HS-27A (cell line): ENCODE measurements at regions not wholly inside any gene's neighbourhood (a gene's known extent, or its start where the extent isn't known, plus 50 kb on each side); places are given as distances from the start of the nearest gene placed in this dataset.

ENCODE experiments used
- DNase-seq: peaks from one replicate; pipeline ENCODE4 v3.0.0-alpha.2; 2012; ENCODE audit warnings: low read depth, missing footprints

DNA sequence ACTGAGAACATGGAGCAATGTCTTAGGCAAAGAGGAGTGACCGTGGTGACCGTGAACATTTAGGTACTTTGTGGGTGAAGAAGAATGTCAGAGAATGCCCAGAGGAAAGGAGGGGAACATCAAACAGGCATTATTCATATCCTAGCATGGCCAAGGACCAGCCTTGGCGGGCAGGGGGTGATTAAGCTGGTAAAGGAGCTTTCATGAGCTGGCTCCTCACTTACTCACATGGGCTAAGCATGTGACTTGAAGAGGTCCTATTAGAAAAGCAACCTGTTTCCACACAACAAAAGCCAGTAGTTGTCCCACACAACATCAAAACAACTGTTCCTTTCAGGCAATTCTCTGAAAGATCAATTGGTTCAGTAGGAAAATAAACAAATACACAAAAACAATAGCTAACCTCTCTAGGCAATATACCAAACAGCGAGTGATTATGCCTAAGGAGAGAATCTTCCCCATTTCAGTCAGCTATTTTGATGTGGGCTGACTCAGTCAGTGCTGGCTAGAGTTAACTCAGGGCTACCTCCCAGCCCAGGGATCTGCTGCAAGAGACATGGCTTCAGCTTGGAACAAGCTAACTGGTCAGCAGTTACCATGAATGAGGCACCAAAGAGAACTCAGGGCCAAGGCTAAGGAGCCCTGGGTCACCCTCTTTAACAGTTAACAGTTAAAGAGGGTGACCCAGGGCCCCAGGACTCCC, 283.5 kb downstream of the ARHGAP12 start:
- no peak for DNase-seq

DNA sequence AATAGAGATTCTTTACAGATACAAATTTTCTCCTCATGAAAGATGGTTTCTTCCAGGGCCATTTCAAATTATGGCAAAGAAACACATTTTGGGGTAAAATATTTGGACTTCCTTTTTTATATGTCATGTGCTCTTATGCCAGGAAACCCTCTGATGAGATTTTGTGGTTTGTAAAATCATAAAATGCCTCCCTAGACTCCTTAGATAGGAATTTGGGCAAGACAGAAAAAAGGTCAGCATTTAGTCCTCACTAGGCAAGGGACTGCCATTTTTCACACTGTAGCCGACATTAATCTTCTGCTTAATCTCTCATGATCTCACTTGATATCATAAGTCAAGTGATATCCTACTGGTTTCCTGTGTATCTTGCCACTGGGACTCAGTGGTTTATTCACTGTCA, 286.4 kb downstream of the ARHGAP12 start:
- no peak for DNase-seq

DNA sequence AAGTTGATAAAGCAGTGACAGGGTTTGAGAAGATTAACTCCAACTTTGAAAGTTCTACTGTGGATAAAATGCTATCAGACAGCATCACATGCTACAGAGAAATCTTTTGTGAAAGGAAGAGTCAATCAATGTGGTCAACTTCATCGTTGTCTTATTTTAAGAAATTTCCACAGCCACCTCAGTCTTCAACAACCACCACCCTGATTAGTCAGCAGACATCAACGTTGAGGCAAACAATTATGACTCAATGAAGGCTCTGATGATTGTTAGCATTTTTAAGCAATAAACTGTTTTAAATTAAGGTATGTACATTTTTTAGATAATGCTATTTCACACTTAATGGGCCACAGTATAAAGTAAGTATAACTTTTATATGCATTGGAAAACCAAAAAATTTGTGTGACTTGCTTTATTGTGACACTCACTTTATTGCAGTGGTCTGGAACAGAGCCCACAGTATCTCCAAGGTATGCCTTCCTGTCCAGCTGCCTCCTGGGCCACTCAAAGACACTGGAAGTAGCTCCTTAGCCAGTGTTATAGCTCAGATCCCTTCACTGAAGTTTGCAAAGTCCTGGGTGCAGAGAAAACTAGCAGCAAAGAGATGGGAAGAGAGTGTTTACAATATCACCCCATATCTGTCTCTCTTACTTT, 293.1 kb downstream of the ARHGAP12 start:
- no peak for DNase-seq

DNA sequence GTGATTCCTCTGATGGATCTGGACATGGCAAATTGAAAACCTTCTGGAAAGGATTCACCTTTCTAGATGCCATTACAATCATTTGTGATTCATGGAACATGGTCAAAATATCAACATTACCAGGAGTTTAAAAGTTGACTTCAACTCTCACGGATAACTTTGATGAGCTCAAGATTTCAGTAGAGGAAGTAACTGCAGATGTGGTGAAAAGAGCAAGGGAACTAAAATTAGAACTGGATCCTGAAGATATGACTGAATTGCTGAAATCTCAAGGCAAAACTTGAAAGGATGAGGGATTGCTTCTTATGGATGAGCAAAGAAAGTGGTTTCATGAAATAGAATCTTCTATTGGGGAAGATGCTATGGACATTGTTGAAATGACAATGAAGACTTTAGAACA, 293.6 kb downstream of the ARHGAP12 start:
- no peak for DNase-seq

DNA sequence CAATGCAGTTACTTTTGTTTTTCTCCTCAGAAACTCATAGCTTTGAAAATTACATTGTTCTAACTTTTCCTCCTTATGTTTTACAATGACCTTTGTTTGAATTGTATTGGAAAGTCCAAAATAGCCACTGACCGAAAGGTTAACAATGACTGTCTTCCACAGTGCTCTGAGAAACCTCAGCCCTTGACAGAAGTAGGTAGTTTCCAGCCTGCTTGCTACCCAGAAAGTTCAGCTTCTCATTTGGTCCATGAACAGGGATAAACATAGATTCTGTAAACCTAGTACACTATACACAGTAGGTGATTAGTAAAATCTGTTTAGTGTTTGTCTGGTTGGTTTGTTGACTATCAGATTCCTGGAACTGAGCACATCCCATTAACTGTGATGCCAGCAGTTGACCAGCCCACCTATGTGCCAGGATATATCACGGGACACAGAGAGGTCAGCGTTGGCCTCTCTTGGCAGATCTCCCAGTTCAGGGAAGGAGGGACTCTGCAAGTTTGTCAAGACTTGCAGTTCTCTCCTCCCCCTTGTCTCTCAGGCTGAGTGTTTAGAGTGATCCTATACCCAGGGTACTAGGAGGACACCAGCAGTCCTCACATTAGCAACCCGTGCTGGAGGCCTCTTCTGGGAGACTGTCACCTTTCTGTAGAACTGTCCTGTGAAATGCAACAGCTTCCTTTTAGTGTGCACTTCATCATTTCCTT, 297.6 kb downstream of the ARHGAP12 start:
- no peak for DNase-seq

DNA sequence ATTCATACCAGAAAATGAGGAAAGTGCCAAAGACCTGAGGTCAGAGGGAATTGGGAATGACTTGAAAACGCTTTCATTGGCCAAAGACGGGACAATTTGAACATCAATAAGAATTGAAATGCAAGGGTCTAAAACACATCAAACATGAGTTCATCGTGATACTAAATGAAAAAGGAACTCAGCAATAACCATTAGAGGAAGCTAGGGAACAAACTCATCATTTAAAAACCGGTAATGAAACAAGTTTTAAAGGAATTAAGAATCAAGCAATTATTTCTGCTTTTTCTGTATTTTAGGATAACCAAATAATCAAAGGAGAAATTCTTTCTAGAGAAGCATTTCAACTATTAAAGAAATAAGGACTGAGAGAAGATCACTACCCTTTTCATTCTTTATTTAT, 303.1 kb downstream of the ARHGAP12 start:
- no peak for DNase-seq

DNA sequence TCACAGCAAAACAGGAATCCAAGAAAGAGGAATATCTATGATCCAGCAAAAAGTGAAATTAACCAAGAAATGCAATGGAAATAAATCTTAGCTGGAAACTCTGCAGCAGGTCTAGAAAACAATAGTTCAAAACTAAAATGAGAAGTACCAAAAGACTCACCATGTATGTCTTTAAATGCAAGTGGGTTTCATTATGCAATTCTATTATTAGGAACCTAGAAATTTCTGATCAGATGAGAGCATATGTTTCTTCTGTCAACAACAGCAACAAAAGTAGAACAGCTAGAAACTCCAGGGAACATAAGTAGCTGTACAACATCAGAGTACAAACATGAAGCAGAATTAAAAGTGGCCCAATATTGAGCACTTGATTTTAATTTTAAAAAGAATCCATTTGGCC, 304.0 kb downstream of the ARHGAP12 start:
- DNase-seq = no peak

DNA sequence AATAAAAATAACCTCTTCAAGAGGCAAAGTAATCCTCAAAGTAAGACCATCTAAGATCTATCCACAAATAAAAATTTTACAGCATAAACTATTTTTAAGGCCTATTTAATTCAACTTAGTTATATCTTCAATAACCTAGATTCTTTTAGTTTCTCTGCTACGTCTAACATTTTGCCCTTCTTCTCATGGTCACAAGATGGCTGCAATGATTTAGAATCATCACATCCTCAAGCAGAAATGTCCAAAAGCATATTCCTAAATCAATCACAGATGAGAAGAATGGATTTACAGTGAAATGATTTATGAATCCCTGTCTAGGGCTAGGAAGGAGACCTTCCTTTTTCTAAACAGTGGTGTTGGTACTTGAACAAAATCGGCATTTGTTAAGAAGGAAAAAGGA, 304.7 kb downstream of the ARHGAP12 start:
- no peak for DNase-seq

DNA sequence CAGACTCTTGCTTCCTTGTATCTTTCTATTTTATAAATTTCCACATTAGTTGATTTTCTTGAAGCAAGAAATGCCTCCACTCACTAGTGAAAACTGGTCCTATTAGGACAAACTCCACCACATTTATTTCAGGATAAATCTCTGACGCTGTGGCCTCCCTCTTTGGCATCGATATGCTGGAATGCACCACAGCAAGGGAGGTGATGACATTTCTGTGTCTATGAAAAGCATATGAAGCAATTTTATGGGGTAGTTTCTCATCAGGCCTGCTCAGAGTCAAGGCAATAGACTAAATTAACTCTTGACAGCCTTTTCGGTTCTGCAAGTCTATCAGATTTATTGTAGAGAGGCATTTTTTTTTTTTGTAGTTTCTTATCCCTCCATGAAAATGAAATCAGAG, 304.4 kb downstream of the ZEB1 start:
- DNase-seq = no peak

DNA sequence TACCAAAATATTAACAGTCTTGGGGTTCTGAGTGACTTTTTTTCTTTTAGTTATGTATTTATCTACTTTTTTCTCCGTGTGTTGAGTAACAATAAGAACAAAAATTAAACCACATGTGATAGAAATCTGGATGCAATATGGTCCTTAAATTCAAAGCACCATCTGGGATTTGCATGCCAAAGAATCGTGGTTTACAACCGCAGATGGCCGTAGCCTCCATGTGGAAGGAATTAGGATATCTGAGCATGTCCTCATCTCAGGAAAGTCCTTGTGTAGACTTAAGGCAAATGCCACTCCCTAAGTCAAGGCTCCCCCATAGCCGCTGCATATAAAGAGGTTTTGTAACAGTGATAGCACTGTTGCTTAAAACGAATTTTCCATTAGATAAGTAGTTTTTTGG, 304.0 kb downstream of the ZEB1 start:
- DNase-seq = no peak

DNA sequence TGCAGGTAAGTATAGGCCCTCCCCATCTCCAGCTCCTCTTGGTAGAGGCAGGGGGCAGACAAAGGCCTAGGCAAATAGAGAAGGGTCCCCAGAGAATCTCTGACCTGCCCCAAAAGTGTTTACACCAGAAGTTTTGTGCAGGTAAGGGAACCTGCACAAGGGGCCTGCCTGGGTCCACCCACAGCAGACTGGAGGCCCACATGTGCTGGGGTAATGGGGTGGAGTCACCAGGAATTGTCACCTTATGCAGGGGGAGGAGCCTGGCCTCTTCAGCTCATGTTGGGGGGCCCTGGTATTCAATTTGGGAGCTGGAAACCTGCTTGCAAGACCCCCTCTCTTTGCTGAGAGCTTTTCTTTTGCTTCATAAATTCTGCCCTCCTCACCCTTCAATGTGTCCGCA, 302.7 kb downstream of the ZEB1 start:
- DNase-seq = no peak

DNA sequence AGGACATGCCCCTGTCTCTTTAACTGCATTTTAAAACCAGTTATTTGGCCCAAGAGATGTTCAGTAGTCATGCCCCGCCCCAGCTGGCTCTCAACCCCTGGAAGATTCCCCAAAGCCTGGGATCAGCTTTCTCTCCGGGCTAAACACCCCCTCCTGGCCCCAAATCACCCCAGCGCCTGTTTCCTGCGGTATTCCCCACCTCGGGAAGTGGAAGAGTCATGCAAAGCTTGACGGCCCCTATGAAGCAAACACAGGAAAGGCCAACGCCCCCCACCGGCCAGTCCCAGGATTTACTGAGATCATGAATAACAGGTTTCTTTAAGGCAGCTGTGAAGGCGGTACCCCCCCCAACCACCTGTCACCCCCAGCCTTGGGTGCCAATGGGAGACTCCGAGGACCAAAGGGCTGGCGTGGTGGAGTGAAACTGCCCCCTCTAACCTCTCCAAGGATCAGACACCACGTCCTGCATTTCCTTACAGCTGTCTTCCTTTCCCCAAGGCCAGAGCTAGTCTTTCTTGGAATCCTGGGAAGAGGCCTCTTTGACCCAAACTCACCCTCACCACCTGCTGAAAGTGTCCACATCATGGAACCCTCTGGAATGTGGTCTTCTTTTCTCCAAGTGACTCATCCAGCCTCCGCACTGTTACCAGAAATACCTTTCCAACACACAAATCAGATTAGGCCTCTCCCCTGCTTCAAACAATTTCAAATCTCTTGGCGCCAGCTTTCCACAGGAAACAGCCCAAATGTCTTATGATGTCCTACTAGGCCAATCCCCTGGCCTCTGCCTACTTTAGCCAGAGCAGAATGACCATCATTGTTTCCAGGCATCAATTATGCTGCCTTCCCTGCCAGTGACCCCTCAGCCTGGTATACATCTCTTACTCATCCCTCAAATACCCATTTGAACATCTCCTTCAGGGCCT, 301.5 kb downstream of the ZEB1 start:
- no peak for DNase-seq

DNA sequence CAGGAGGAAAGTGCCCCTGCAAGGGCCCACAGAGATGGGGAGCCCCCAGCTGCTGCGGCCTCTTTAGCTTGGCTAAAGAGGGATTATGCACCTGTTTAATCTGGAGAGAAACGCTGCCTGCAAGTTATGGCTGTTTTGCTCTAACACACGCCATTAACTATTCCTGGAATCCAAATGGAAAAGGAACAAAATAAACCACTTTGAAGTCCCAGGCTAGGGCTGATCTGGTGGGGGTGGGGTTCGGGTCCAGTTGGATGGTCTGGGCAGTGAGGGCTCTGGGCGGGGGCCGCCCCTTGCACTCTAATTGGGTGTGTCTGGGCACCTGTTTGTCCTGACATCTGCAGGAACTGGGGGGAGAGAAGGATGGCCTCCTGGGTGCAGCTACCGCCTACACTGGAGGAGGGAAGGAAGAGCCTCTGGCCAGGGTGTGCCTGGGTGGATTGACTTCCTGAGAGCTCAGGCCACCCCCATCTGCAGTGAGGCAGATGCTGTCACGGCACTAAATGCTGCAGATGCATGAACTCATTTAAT, 300.6 kb downstream of the ZEB1 start:
- no peak for DNase-seq

DNA sequence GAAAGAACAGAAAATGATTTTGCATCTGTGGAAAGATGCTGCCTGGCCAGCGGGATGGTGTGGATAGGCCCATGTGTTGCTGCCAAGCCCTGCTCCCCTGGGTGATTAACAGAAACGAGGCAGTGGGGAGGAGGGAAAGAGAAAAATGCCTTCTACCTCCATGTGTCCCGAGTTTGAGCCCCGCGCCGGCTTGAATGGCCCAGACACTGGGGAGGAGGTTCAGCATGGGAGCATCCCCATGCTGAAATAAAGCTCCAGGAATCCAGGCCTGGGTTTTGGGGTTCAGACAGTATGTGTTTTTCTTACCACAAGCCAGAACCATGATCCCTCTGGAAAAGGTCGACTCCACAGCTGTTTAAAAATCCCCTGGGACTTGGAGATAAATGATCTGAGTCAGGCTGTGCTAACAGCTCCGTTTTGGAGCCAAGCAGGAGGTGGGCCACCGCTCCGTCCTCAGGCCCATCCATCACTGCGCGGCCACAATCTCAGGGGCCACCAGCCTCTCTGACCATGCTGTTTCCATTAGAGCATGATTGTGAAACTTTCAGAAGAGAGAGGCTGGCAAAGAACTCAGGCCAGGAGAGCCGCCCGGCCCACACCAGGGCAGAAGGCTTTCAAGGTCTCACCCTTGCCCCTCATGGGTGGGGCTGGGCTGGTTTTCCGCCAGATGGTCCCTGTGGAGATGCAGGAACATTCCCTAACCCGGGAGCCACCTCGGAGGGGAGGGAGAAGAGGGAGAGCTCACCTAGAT, 299.7 kb downstream of the ZEB1 start:
- DNase-seq = no peak

DNA sequence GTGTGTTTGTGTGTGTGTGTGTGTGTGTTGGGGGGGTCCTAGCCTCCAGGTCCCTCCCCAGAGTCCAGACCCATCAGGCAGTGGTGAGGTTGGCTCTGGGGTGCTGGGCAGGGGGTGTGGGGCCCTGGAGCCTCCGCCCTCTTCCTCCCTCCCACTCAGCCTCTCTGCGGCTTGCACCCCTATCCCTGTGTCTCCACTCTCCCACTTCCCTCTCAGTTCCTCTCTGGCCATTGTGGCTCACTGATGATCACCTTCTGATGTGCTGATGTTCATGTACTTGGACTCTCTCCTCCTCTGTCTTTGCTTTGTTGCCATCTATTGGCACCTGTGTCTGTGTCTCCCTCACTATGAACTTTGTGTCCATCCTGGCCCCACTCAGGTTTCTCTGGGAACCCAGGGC, 298.7 kb downstream of the ZEB1 start:
- DNase-seq = no peak

DNA sequence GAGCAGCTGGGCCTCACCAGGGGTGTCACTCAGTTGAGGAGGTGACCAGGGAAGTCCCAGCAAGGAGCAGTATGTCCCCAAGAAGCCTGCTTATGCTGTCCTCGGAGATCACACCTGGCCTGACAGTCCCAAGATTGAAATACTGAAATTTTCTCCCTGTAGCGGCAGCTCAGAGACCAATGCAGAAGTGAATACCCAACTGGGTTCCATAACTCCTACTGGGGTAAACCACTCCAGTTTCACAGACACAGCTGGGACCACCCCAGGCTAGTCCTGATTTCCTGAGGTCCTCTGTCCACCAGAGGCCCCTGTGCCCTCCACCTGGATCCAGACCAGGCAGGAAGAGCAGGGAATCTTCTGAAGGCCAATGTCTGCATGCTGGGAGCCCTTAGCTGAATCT, 298.1 kb downstream of the ZEB1 start:
- no peak for DNase-seq

DNA sequence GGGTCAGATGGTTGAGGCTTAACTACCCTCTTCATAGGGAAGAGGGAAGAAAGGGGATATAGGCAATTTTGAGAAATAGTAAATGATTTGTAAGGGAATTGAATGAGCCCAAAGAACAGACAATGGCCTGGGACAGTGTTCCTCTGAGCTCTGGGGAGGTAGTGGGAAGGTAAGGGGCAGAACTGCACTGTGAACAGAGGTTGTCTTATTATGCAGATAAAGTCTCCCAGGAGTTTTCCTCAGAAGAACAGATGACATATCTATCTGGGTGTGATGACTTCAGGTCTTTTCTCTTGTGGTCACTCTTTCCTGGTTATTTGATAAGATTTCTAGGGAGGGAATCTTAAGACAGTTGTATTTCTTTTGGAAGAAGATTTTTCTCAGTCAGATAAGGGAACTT, 296.1 kb downstream of the ZEB1 start:
- no peak for DNase-seq

DNA sequence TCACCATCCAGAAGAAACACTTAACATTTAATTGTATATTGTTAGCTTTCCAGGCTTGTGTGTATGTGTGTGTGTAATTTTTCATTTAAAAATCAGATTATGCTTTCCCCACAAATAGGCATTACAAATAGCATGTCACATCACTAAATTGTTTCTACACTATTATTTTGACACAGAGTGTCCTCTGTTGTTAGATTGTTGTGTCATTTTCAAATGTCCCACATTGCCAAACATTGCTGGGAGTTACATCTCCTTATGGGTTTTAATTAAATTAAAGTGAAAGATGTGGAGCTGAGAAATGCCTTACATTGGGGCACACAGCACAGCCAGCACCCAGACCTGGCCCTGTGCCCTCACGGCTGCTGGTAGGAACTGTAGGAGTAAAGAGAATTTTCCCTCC, 295.6 kb downstream of the ZEB1 start:
- DNase-seq = no peak

DNA sequence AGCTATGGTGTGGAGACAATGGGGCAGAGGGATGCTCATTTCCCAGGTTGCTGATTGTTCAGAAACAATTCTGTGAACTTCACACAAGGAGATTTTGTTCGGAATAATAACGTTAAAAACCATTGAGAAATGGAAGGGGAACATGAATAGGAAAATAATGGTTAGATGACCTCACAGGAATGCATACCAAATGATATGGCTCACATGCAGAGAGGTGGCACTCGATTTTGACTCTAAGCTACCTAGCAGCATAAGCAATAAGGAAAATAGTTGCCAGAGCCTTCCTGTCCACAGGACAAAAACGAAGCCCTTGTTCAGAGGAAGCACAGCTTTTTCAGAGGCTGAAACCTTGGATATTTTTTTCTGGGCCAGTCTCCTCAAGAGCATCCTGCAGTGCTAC, 293.1 kb downstream of the ZEB1 start:
- DNase-seq = no peak

DNA sequence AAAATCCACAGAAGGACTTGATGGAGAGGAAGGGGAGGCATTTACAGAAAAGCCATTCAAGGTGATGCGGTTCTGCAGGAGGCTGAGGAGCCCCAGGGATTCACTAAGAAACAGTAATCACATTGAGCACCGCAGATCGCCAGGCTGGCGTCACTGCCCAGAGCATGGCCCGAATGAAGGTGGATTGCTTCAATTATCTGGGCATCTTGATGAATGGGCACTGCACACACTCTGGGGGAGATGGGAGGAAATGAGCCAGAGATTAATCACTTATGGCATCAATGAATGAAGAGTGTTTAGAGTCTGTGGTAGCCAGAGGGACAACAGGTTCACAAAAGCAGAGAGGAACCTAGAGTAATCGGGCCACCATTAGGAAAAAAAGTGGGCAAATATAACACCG, 292.1 kb downstream of the ZEB1 start:
- no peak for DNase-seq

DNA sequence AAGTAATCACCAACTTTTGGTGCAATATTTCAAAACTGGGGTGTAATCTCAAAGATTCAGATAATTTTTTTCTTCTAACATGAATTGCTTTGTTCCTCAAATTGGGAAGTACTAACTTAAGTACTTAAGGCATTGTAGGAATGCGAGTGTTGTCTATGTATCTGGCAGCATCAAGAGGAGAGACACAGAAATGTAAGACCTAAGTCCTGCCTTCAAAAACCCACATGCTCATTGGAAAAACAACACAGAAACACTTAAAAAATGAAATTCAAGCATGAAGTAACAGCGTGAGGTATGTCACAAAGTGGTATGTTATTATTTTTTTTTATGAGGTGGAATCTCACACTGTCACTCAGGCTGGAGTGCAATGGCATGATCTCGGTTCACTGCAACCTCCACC, 288.5 kb downstream of the ZEB1 start:
- DNase-seq = no peak
